ENCODE measurements at regions not wholly inside any gene's neighbourhood (a gene's known extent, or its start where the extent isn't known, plus 50 kb on each side); places are given as distances from the start of the nearest gene placed in this dataset.
"Not testable (repeated sequence)": the region's sequence is repeated elsewhere in the genome, so short reads cannot be mapped to it uniquely, and the experiment has no call there.

- H3K56ac ChIP-seq (ENCODE audit: extremely low read depth, insufficient read depth, low read length); H3K9me3 ChIP-seq (ENCODE audit: control insufficient read depth, insufficient read depth, low read length); H4K5ac ChIP-seq (ENCODE audit: low read depth, low read length); POLR2A ChIA-PET (ENCODE audit: unreplicated experiment); H2AK5ac ChIP-seq (ENCODE audit: low read depth, low read length); ATAC-seq (ENCODE audit: low read depth); H3K4ac ChIP-seq (ENCODE audit: low read depth, low read length); H2BK5ac ChIP-seq (ENCODE audit: low read depth, low read length, poor library complexity, severe bottlenecking); H2AK9ac ChIP-seq (replicated peaks; ENCODE audit: low read depth, low read length, poor library complexity); H3K79me1 ChIP-seq (ENCODE audit: low read depth in 1 of 2, low read length in 2 of 2); intact Hi-C loops (cut with micrococcal nuclease); CTCF ChIA-PET; H4K91ac ChIP-seq (ENCODE audit: insufficient read depth, low read depth, low read length); H3K4me3 ChIP-seq (ENCODE audit: insufficient read depth, low read depth, low read length); H2AFZ ChIP-seq (replicated peaks; ENCODE audit: low read length, poor library complexity); dilution Hi-C loops (cut with HindIII; ENCODE audit: low sequenced_read_pairs, unreplicated experiment); H2BK120ac ChIP-seq (ENCODE audit: low read depth, low read length); H3K14ac ChIP-seq (replicated peaks; ENCODE audit: low read depth, low read length); H4K8ac ChIP-seq (ENCODE audit: low read depth in 2 of 2, low read length in 2 of 2); DNase-seq; H3K4me1 ChIP-seq (ENCODE audit: control insufficient read depth, insufficient read depth, low read length); H4K20me1 ChIP-seq (ENCODE audit: insufficient read depth, low read length); BruUV-seq (replicated peaks); in situ Hi-C loops (cut with MboI; ENCODE audit: low sequenced_read_pairs); H3K18ac ChIP-seq (ENCODE audit: low read depth, low read length); H3K4me2 ChIP-seq (ENCODE audit: low read depth, low read length); H3K27ac ChIP-seq (ENCODE audit: insufficient read depth, low read length); H2BK20ac ChIP-seq (ENCODE audit: low read depth, low read length); H2BK15ac ChIP-seq (ENCODE audit: low read depth, low read length); H3K23ac ChIP-seq (ENCODE audit: low read depth, low read length); H3K9ac ChIP-seq (ENCODE audit: low read depth, low read length); H3K27me3 ChIP-seq (ENCODE audit: control insufficient read depth, insufficient read depth, low read length); H3K9me1 ChIP-seq (ENCODE audit: insufficient read depth, low read length); H3K36me3 ChIP-seq (ENCODE audit: control insufficient read depth, insufficient read depth, low read length): not testable (repeated sequence)
- WGBS, 2 experiments (ENCODE audit: extremely low coverage in 2 of 2, insufficient read length in 1 of 2): 60% methylated on average over 1 of the region's 5 CpGs; no CpG with 5 or more reads in 1 of the 2 experiments
These were observed 832.7 kb upstream of the PRKX start for GRCh38 chrX:4546178-4546577.

Data from IMR-90 (cell line).